GM18868 (cell line): ENCODE measurements at regions not wholly inside any gene's neighbourhood (a gene's known extent, or its start where the extent isn't known, plus 50 kb on each side); places are given as distances from the start of the nearest gene placed in this dataset.

Experiments used
- ATAC-seq: cut with Tn5 transposase; IDR thresholded peaks from one replicate; pipeline ENCODE4 v1.9.1; 2021; ENCODE audit warnings: mild to moderate bottlenecking, moderate library complexity; ENCODE audit not compliant: unreplicated experiment

DNA sequence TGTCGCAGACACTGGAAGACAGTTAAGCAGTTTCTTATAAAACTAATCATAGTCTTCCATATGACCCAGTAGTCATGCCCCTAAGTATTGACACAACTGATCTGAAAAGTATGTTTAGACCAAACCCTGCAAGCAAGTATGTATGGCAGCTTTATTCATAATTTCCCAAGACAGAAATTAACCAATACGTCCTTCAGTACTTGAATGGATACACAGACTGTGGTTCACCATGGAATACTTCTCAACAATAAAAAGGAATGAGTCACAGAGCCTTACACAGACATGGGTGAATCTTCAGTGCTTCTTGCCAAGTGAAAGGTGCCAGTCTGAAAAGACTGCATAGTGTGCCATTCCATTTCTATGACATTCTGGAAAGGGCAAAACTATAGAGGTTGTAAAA, 50.2 kb upstream of the AKR1E2 start:
- ATAC-seq = no peak

DNA sequence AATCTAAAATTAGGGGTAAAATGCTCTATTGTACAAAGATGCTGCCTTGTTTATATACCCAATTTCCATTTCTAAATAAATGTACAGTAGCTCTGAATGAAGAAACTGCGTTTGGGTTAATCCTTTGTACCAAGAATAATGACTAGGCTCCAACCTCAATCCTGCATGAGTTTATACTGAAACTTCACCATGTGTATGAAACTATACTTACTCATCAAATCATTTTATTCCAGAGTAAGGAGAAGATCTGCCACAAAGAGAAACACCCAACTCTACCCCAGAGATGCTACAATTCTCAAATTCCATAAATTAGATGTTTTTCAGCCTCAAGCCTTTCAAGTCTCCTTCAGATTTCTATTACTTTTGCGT, 53.8 kb upstream of the AKR1E2 start:
- ATAC-seq = no peak

- no peak for ATAC-seq
Observed at GRCh38 chr10:4771554-4772201, 54.3 kb upstream of the AKR1E2 start.

- no peak for ATAC-seq
Observed at GRCh38 chr10:4770801-4771553, 55.0 kb upstream of the AKR1E2 start.

DNA sequence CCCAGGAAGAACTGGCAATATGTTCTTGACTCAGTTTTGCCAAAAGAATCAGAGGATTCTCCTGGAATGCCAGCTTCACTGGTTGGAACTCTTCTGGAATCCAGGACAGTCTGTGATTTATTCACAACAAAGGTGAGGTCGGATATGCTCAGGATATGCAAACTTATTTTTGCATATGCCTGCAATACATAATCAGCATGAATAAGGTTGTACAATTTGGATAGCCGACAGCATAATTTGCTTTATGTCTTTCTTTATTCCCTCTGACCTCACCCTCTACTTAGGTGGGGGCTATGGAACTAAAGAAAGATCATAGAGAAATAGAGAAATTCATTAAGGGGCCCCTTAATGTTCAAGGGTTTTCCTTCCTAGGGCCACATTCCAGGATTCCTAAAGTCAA, 57.6 kb upstream of the AKR1E2 start:
- no peak for ATAC-seq

- ATAC-seq = no peak
Observed at GRCh38 chr10:4767033-4767814, 58.8 kb upstream of the AKR1E2 start.

- ATAC-seq = no peak
Observed at GRCh38 chr10:4766454-4766853, 59.6 kb upstream of the AKR1E2 start.

GRCh38 chr10:4765428-4765827, 60.6 kb upstream of the AKR1E2 start:
- ATAC-seq = no peak

DNA sequence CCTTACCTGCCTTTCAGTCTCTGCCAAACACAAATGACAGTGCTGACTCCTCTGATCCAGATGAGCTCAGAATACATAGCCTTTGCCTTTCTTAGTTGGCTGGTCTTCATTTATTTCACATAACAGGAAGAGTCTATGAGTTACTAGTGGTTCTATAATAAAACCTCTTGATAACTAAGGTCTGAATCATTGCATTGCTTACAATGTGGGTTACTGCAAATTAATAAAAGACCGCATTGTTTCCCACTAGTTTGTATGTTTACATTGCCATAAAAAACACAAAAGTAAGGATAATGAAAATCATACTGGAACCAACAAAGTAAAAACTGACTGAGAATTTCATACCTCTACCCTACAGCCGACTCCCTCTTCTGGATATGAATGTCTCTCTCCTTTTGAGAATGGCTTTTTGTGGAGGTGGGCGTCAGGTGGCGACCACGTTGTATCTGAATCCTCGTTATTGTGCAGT, 62.0 kb upstream of the AKR1E2 start:
- no peak for ATAC-seq

DNA sequence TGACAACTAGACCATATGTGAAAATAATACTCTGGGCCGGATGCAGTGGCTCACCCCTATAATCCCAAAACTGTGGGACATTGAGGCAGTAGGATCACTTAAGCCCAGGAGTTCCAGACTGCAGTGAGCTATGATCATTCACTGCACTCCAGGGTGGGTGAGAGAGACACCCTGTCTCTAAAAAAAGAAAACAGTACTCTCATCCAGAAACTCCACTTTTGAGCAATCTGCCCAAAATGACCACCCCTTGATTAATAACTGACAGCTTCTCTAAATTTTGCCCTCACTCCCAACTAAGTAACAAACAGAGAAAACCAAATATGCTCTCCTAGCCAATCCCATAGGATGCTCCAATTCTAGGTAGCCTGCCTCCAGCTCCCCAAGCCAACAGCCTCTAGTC, 62.5 kb upstream of the AKR1E2 start:
- ATAC-seq = no peak

DNA sequence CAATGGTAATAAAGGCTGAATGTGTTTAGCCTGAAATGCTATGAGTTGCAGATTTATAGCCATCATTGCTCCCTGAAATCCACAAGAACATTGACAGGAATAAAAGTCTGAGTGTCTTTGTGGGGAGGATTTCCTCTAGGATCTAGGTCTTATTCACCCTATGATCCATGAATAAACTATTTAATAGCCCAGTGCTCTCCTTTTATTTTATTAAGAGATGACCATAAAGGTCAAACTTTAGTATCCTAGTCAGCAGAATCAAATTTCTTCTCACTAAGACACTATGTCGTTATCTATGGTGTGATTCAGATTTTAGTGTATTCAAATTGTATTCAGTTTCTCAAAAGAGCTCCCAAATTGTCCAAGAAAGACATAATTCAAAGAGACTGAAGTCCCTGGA, 67.8 kb upstream of the AKR1E2 start:
- no peak for ATAC-seq

DNA sequence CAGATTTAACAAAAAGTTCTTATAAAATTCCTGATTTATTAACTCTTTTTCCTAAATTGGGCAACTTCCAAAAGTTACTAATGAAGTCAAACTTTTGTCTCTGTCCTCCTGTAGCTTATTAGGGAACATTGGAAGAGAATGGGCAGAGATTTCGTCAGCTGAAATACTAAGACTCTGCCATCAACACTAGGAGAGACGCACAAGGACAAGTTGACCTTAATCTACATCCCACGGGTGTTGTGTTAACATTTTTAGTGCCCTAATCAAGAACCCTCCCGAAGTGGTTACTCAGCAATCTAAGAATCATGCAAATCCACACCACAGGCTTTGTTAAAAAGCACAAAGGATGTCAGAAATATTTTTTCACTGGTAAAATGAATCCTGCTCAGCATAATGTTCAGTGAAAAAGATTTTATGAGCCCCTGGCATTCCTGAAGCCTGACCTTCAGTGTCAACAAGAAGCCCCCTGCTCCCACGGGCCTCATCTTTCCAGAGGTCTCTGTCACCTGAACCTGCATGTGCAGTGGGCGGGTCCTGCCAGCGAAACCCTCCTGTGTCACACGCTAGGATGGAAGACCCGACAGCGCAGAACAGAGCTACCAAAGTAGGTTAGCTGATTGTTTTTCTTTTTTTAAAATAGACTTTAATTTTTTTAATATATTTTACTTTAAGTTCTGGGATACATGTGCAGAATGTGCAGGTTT, 70.6 kb upstream of the AKR1E2 start:
- ATAC-seq = no peak

GRCh38 chr10:4754143-4754542, 71.9 kb upstream of the AKR1E2 start:
- no peak for ATAC-seq

GRCh38 chr10:4751211-4751610, 74.8 kb upstream of the AKR1E2 start:
- no peak for ATAC-seq

DNA sequence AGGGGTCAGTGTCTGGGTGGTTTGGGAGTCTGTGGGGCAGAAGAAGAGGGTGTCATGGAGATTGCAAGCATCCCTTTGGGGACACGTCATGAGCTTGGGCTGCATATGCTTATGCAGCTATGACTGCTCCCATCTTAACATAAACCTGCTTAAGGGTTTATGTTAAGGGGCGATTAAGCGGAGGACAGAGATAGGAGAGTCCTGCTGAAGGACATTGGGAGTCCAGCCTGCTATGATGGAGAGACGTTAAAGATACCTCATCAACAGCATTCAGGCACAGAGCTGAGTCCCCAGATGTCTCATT, 76.8 kb upstream of the AKR1E2 start:
- ATAC-seq = no peak

- ATAC-seq = no peak
Observed at GRCh38 chr10:4748491-4749270, 77.3 kb upstream of the AKR1E2 start.

DNA sequence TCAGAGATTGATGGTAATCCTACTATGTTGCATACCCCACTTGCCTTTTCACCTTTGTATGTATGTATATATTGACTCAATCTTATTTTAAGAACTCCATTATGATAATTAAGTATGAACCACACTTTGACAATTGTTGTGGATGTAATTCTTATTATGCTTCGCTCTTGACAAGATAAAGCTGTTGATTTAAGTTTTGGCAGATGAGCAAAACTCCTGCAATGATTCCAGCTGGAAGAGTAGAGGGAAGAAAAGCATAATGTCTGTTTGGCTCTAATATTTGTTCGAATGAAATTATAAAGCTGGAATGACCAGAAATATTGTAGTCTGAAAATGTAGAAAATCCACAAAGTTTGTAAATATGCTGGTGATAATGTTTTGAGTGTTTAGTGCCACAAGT, 83.8 kb upstream of the AKR1E2 start:
- no peak for ATAC-seq

- no peak for ATAC-seq
Observed at GRCh38 chr10:4740471-4740870, 85.5 kb upstream of the AKR1E2 start.

DNA sequence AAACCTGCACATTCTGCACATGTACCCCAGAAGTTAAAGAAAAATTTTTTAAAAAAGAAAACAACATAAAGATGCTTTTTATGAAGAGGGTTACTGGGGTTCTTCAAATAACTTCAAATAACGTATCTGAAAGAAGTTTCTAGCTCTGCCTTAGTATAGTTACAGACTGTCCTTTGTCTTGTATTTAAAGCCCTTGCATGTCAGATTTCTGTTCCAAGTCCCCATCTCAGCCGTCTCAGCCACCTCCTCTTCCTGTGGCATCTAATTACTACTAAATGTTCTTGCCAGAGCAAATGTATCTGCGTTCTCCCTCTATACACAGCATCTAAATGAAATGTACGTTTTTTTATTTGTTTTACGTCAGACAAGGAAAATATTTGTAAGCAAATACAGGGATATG, 89.4 kb upstream of the AKR1E2 start:
- no peak for ATAC-seq

DNA sequence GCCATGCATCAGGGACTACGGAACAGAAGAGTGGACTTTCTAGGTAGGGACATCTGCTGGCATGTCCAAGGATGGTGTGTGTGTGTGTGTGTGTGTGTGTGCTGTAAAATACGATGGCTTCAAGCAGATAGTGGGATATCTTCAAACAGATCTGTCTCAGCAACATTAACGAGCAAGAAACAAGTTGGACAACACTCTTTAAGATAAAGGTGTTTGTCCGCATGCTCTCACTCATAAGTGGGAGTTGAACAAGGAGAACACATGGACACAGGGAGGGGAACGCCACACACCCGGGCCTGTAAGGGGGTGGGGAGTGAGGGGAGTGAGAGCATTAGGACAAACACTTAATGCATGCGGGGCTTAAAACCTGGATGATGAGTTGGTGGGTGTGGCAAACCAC, 89.8 kb upstream of the AKR1E2 start:
- no peak for ATAC-seq

DNA sequence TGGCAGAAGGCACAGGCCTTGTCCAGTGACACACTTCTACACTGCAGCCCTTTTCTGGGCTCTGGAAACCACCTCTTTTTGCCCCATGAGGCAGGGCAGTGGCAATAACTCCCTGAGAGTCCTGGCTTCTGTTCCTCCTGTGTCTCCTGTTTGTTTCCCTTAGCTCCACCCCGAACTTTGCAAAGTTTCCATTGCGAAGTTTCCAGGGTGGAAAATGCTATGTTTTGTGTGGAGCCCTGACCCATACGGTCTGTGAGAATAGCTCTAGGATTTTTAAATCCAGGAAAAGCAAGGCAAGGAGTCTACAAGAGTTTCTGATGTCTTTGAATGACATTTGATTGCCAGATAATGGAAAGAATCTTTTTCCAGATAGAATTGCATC, 92.2 kb upstream of the AKR1E2 start:
- ATAC-seq = no peak
